GM21723 (cell line): ENCODE measurements at regions not wholly inside any gene's neighbourhood (a gene's known extent, or its start where the extent isn't known, plus 50 kb on each side); places are given as distances from the start of the nearest gene placed in this dataset.
A peak's percentile ranks its signal among the peaks of the same experiment; 100 is the strongest.
"Not testable (repeated sequence)": the region's sequence is repeated elsewhere in the genome, so short reads cannot be mapped to it uniquely, and the experiment has no call there.

Source experiments
- ATAC-seq: cut with Tn5 transposase; IDR thresholded peaks from one replicate; pipeline ENCODE4 v1.9.1; 2021; ENCODE audit warnings: mild to moderate bottlenecking, moderate library complexity; ENCODE audit not compliant: unreplicated experiment

DNA sequence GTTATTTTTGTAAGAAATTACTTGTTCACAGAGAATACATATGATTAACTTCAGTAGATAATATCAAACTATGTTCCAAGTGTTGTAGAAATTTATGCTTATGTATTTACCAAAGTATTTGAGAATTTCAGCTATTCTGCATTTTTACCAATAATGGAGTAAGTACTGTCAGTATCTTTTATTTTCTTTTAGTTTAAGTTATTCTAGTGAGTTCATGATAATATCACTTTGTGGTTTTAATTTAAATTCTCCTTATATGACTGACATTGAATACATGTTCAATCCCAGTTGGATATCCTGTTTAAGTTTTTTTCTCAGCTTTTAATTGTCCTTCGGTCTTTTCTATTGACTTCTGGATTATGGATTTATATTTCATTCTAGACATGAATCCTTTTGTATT is 1024.6 kb downstream of the EFNA5 start:
- no peak for ATAC-seq

DNA sequence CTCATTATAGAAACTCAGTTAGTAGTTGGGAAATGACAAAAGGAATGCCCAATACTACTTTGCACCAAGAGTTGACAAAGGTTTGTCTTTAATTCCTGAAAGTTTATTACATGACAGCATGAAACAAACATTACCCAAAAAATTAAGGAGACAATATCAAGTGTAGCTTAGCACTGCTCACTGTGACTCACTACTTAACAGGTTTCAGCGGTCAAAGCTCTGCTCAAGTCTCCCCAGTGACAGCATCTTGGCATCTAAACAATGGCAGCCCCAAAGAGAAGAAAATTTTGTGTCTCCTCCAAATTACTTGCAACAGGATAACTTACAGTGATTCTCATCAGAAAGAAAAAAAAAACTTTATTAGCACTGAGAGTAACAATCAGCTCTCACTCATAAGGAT is 1030.2 kb downstream of the EFNA5 start:
- ATAC-seq: no peak

DNA sequence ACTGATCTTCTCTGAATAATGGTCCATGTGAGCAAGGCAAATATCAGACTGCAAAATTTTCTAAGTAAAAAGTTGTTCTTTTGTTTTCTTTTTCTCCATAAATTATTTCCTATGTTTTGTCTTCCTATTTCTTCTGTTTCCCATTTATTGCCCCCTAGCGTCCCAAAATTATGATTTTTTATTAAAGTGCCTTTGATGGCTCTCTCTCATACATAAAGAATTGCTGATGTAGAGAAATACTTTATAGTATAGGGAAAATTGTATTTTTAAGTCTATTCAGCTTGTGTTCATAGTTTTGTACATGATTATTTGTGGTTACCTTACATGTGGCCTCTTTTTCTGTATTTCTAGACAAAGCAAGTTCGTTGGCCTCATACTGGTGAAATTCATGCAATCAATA is 1031.2 kb downstream of the EFNA5 start:
- no peak for ATAC-seq

DNA sequence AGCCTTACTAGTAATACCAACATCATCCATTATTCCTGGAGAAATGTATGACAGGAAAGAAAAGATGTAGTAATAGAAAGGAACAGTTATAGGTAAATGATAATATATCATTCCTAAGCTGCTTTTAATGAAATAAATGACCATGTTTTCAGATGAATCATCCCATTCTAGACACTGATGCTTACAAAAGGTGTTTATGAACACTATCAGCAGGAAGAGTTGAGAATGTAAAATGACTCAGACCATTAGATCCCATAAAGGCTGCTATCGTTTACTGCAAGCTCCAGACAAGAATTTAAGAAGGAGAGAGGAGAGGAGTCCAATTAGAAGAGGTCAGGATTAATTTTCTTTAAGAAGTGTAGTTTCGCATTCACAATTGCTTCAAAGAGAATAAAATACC is 1033.5 kb downstream of the EFNA5 start:
- no peak for ATAC-seq

DNA sequence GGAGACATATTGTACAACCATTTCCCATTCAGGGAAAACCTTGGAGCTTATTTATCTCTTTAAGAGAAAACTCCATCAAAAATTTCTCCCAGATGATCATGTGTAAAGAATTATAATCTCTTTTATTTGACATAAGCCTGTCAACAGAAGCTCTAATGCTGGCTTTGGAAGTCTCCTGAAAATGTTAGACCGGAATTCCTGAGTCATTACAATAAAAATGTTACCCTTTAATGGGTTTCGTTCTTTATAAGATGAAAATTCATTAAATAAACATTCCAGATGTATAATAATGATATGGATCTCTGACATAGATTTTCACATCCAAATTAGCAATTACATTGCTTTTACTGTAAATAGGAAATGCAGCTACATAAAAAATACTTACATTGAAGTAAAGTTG is 1036.4 kb downstream of the EFNA5 start:
- no peak for ATAC-seq

DNA sequence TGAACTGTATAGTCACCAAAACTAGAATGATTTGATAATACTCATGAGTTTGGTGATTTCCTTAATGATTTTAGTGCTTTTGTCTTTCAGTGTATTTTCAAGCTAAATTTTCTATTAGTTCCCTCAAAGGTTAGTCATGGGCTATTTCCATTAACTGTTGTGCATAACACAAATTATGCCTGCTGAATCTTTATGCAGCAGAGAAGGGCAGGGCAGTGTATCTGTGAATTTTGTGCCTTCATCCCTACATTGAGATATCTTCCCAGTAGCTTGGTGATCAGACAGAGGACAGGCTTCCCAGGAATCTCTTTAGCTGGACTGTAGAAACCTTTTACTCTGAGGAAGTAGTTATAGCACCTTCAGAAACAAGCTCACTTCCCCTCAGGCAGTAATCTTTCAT is 1036.9 kb downstream of the EFNA5 start:
- no peak for ATAC-seq

DNA sequence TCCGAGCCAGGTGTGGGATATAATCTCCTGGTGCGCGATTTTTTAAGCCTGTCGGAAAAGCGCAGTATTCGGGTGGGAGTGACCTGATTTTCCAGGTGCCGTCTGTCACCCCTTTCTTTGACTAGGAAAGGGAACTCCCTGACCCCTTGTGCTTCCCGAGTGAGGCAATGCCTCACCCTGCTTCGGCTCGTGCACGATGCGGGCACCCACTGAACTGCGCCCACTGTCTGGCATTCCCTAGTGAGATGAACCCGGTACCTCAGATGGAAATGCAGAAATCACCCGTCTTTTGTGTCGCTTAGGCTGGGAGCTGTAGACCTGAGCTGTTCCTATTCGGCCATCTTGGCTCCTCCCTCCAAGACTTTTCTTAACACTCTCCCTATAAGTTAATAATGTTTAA is 1042.3 kb downstream of the EFNA5 start:
- ATAC-seq: not testable (repeated sequence)

DNA sequence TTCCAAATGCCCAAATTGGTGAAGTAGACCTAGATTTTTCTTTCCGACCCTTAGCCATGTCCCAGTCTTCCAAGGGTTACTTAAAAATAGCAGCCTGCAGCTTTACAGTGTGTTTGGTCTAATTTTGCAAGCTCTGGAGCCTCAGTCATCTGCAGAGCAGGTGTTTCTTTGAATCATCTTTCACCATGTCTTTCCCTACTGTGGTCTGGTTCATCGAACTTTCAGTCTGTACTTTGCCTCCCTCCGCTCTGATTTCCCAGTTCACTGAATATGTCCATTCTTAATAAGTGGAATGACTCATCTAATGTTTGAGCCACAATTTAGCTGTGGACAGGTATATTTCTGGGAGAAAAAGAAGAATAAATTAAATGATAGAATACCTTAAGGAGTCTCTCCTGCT is 1060.7 kb downstream of the EFNA5 start:
- no peak for ATAC-seq

DNA sequence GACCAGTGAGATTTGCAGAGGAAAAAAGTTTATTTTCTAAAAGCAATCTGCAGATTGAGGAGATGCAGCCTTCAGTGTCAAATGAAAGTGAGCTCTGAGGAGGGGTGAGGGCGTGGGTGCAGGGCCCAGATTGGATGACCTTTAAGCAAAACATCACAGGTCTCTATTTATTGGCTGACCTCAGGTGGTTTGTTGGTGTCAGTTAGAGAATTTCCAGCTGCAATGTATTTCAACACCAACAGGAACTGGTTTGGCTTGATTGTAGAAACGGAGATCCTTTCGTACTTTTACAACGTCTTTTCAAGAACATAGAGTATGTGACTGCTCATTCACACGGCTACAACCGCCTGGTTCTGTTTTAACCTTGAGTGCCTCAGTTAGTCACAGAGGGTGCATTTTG is 1069.1 kb downstream of the EFNA5 start:
- peak; percentile 81 for ATAC-seq

DNA sequence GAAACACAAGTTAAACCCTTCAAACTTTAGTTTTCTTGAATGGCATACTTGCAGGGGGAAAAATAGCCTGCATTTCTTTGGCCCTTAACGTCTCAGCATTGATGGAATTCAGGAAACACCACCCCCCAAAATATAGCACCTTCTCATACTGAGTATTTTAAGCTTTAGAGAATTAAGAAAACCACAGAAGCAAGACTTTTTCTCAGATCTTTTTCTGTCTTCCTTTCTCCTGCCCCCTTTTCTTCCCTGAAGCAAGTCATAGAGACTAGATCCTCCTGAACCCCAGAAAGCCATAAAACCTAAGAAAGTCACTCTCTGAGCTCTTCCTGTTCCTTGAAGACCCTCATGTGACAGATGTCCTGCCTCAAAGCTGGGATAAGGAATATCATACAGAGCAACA is 1069.9 kb downstream of the EFNA5 start:
- ATAC-seq: no peak

DNA sequence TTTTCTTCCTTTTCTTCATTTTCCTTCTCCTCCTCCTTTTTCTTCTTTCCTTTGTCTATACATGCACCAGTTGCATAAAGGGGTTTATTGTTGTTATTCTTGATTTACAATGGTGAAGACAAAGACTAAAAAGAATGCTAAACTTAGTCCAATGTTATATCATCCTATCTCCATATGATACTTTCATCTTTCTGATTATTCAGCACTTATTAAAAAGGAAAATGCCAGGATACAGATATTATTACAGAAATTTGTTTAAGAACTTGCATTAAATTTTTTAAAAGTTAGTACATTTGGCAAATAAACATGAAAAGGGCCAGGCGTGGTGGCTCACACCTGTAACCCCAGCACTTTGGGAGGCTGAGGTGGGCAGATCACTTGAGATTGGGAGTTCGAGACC is 1074.9 kb downstream of the EFNA5 start:
- ATAC-seq: no peak

DNA sequence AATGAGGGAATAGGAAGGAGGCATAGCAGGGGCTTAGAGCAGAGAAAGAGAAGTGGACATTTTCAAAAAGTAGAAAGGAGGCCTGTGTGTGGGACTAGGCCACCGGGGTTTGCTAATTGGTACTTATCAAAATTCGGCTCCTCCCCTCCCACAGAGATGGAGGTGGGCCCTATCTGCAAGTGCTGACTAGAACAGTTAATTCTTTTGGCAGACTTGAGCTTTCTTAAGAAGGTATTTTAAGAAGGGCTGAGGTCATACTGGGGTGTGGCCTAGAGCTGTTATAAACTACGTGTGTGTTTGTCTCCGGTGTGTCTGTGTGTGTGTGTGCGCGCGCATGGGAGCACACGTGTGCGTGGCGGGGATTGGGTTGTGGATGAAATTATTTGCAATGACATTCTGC is 1086.5 kb downstream of the EFNA5 start:
- ATAC-seq: no peak

DNA sequence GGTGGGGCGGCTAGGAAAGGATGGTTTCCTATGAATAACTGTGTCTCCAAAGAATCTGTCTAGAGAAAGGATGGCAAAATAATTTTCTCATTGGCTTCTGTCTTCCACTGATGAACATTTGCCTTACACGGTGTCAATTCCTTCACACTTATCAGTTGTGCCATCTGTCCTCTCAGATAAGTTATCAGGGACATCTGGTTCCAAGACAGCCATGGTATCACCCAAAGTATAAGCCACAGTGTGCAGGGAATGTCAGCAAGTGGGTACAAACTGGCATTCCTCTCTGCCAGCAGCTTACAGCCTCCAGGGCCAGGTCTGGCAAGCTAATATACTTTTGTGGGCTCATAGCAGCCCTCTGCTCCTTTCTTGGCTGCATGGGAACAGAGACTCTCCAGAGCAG is 1092.0 kb downstream of the EFNA5 start:
- ATAC-seq: no peak

DNA sequence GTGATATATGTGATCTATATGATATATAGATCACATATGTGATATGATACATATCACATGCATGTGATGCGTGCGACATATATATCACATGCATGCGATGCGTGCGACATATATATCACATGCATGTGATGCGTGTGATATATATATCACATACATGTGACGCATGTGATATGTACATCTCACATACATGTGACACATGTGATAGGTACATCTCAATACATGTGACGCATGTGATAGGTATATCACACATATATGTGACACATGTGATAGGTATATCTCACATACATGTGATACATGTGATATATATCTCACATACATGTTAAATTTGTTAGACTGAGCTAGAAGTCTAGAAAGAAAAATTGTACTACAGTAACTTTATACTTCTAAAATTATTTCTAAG is 1095.9 kb downstream of the EFNA5 start:
- no peak for ATAC-seq

DNA sequence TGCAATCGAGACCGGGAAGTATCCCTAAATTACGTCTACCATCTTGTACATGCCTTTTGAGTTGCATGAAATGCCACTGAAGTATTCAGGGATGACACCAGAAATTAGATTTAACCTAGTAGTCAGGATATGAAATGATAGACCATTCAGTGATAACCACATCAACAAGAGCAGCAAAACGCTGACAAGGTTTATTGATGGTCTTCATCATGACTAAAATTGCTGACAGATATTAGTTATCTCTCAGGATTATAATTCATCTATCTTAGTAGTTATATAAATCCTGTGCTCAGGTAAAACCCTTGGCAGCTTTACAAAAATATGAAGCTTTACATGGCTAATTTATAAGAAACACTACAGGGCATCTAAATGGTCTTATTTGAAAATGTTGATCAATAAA is 1104.7 kb downstream of the EFNA5 start:
- ATAC-seq: no peak

DNA sequence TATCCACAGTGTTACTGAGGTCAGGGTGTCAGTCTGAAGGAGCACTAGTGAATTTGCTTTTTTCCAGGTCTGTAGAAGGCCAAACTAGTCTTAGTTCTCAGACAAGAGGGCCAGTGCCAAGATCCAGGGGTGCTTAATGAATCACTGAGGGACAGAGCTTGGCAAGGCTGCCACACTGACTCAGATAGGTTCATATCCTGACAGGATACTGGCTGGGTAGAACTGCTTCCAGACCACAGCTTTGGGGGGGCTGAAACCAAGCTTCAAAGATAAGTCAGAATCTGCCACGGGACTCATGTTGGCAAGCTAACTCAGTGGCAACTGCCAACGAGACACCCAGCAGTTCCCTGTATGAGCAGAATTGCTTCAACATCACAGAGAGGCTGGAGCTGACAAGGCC is 1125.4 kb downstream of the EFNA5 start:
- no peak for ATAC-seq

DNA sequence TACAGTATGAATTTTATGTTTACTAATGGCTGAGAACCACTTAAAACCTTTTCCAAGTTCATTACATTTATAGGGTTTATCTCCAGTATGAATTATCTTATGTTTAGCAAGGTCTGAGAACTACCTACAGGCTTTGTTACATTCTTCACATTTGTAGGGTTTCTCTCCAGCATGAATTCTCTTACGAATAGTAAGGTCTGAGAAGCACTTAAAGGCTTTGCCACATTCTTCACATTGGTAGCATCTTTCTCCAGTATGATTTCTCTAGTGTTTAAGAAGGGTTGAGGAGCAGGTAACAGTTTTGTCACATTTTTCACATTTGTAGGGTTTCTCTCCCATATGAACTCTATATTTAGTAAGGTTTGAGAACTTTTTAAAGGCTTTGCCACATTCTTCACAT is 1127.4 kb downstream of the EFNA5 start:
- ATAC-seq: no peak

DNA sequence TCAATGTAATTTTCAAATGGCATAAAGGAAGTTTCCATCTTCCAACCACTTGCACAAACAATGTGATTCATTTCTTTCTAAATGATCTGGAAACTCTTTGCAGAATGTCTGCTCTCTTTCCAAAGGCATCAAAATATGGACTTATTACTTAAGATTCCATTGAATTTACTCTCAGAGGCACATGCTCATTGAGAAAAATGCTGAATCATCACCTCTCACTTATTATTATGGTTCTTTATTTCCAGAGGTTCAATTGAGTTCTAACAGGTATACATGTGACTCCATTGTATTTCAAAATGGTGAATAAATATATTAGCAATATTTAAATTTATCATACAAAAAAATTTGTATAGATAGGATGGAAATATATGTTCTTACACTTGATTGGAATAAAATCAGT is 1140.6 kb downstream of the EFNA5 start:
- no peak for ATAC-seq

DNA sequence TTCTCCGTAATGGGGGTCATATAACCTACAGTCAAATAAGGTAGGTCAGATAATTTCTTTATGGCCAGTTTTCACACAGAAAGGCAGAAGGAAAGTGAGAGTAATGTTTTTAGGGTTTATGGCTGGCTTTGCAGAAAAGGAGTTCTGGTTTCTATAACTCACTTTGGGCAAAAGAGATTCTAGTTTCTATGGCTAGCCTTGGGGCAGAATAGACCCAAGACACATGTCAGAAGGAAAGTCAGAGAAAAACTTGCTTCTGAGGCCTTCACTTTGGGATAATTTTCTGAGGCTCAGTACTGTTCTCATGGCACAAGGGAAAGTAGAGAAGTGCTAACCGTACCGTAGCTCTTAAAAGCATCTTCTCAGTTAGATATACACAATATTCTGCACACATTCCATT is 1145.3 kb downstream of the EFNA5 start:
- ATAC-seq: no peak

DNA sequence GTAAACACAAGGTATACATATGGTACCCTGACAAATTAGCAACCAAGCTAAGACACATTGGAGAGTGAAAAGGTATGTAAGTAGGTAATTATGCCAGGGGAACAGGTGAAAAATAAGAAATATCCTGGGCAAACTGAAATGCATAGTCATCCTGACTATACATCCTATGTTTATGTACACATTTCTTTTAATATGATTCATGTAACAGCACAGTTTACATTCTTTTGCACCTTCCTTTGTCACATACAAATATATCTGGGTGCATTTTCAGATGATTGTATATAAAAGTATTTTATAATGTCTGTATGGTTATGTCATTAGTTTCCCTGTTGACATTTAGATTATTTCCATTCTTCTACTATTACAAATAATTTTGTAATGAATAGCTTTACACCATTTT is 1146.9 kb downstream of the EFNA5 start:
- no peak for ATAC-seq

DNA sequence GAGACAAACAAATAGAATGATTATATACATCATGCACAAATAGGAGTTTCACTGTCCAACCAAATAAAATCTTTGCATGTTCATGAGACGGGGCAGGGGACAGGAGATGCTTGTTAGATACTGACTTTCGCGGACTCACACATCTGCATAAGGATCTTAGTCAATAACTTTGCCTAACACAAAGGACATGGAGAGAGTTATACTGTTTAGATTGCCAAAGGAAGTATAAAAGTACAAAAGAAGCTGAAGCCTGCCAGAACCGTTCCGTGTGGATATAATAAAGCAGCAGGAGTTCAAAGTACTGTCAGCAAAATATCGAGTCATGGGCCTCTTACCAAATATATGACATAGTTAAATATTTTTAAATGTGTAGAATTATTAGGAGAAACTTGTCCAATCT is 1148.4 kb downstream of the EFNA5 start:
- ATAC-seq: no peak

DNA sequence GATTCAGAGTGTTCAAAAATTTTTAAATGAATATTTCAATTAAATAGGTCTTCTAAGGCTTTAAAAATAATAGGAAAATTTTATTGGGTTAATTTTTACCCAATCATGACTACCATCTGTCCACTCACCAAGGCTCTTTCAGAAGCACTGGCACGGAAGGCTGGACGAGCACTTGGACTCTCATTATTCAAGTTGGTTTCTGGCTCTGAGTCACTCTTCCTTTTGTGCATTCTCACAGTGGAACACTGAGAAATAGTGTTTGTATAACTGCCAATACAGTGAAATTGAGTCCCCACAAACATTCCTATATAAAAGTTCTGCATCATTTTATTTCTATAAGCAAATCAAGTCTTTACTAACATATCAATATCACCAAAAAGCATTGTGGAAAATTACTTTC is 1149.0 kb downstream of the EFNA5 start:
- ATAC-seq: no peak

DNA sequence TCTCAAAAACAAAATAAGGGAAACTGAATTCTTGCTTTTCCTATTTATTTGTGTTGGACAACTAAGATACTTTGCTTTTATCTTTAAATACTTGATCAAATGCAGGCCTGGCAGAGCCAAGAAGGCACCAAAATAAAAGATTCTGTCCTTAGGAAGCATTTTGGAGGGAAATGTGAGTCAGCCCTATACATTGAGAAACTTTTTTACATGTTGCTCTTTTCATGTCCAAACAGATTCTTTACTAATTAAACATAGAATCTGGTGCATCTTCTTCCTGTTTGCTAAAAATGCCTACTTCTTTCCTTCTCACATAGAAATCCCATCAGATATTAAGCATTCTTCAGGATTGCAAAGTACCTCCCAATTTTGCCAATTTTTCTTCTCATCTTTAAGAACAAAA is 1160.4 kb downstream of the EFNA5 start:
- no peak for ATAC-seq

DNA sequence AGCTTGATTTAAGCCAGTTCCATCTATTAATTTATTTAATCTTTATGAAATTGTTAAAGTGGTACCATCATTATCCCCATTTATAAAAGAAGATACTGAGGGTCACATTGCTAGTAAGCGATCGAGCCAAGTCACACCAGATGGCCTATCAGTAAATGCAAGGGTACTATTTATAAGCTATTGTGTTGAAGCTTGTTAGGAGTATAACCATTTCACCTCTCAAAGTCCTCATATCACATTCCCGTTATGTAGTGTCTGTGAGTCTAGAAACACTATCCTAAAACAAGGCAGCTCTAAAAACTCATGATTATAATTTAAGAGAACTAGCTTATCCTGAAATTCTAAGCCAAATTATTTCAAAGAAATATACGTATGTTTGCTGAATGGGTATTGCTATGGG is 1161.8 kb downstream of the EFNA5 start:
- no peak for ATAC-seq
